Myocyte (in vitro differentiated cells): ENCODE measurements at regions not wholly inside any gene's neighbourhood (a gene's known extent, or its start where the extent isn't known, plus 50 kb on each side); places are given as distances from the start of the nearest gene placed in this dataset.

ENCODE experiments used
- DNase-seq: peaks from one replicate; pipeline ENCODE4 v3.0.0-alpha.2; 2012; ENCODE audit warnings: low read depth

GRCh38 chr1:200354243-200354642, 55.6 kb downstream of the ZNF281 start:
- no peak for DNase-seq

- no peak for DNase-seq
These were observed 56.6 kb downstream of the ZNF281 start for GRCh38 chr1:200353232-200353631.

- DNase-seq: peak; percentile 56
These were observed 57.8 kb downstream of the ZNF281 start for GRCh38 chr1:200351826-200352549.

- no peak for DNase-seq
These were observed 58.4 kb downstream of the ZNF281 start for GRCh38 chr1:200351425-200351824.

GRCh38 chr1:200346700-200347099, 63.1 kb downstream of the ZNF281 start:
- no peak for DNase-seq

- DNase-seq: no peak
These were observed 64.3 kb downstream of the ZNF281 start for GRCh38 chr1:200345520-200345919.

- no peak for DNase-seq
These were observed 66.0 kb downstream of the ZNF281 start for GRCh38 chr1:200343874-200344273.

- no peak for DNase-seq
These were observed 67.1 kb downstream of the ZNF281 start for GRCh38 chr1:200342511-200343311.

GRCh38 chr1:200338451-200338850, 71.4 kb downstream of the ZNF281 start:
- no peak for DNase-seq

- no peak for DNase-seq
These were observed 72.0 kb downstream of the ZNF281 start for GRCh38 chr1:200337831-200338230.

GRCh38 chr1:200337410-200337809, 72.4 kb downstream of the ZNF281 start:
- DNase-seq: no peak

GRCh38 chr1:200336901-200337391, 72.9 kb downstream of the ZNF281 start:
- no peak for DNase-seq

- no peak for DNase-seq
These were observed 73.6 kb downstream of the ZNF281 start for GRCh38 chr1:200336101-200336845.

- no peak for DNase-seq
These were observed 75.1 kb downstream of the ZNF281 start for GRCh38 chr1:200334661-200335256.

GRCh38 chr1:200333329-200333728, 76.5 kb downstream of the ZNF281 start:
- no peak for DNase-seq

- no peak for DNase-seq
These were observed 77.1 kb downstream of the ZNF281 start for GRCh38 chr1:200332716-200333115.

GRCh38 chr1:200330741-200331428, 79.0 kb downstream of the ZNF281 start:
- no peak for DNase-seq

- DNase-seq: no peak
These were observed 80.5 kb downstream of the ZNF281 start for GRCh38 chr1:200329208-200329882.

GRCh38 chr1:200328379-200328778, 81.5 kb downstream of the ZNF281 start:
- DNase-seq: no peak

- DNase-seq: no peak
These were observed 85.9 kb downstream of the ZNF281 start for GRCh38 chr1:200323856-200324400.
